Mesothelial cell of epicardium (in vitro differentiated cells): ENCODE measurements at regions not wholly inside any gene's neighbourhood (a gene's known extent, or its start where the extent isn't known, plus 50 kb on each side); places are given as distances from the start of the nearest gene placed in this dataset.

Experiments
- DNase-seq, 2 experiments: peaks; one replicate each; pipeline ENCODE4 v3.0.0; 2021; ENCODE audit warnings: low spot score in 2 of 2; ENCODE audit not compliant: unreplicated experiment in 2 of 2
- H3K27ac Mint-ChIP-seq: 2 replicates; pipeline ENCODE4 v1.8.0; 2021; ENCODE audit warnings: mixed read lengths
- H3K27me3 Mint-ChIP-seq: 2 replicates; pipeline ENCODE4 v1.8.0; 2021; ENCODE audit warnings: low read depth, mixed read lengths
- H3K36me3 Mint-ChIP-seq: 2 replicates; pipeline ENCODE4 v1.8.0; 2021; ENCODE audit warnings: mixed read lengths
- H3K4me1 Mint-ChIP-seq: 2 replicates; pipeline ENCODE4 v1.8.0; 2021; ENCODE audit warnings: mixed read lengths
- H3K4me3 Mint-ChIP-seq: 2 replicates; pipeline ENCODE4 v1.8.0; 2021; ENCODE audit warnings: mild to moderate bottlenecking, moderate library complexity, mixed read lengths
- H3K9me3 Mint-ChIP-seq: 2 replicates; pipeline ENCODE4 v1.8.0; 2021; ENCODE audit warnings: mixed read lengths
- CTCF ChIP-seq: fragments of 200-600 bp; sonication (generic); IDR thresholded peaks from one replicate; pipeline ENCODE4 v1.5.0; 2021; ENCODE audit warnings: antibody characterized with exemption; ENCODE audit not compliant: unreplicated experiment

GRCh38 chr5:20463206-20463605 lies 475.2 kb upstream of the CDH18 start:
- no peaks in the 10 kb centered on the region for H3K27me3 Mint-ChIP-seq
- H3K4me1 Mint-ChIP-seq, result peaks cover 2% of the 10 kb centered on the region
- H3K9me3 Mint-ChIP-seq, result peaks cover 14% of the 10 kb centered on the region
- no peak for TF ChIP-seq CTCF
- H3K36me3 Mint-ChIP-seq, result no peaks in the 10 kb centered on the region
- no peak overlapping the region for H3K27ac Mint-ChIP-seq
- DNase-seq, result no peak
- no peak overlapping the region for H3K4me3 Mint-ChIP-seq

GRCh38 chr5:20446121-20446520 lies 458.1 kb upstream of the CDH18 start:
- Mint-ChIP-seq H3K27me3 (no peaks in the 10 kb centered on the region), H3K36me3 (no peaks in the 10 kb centered on the region), H3K4me1 (peaks cover 25% of the 10 kb centered on the region), H3K9me3 (peaks cover 5% of the 10 kb centered on the region), H3K27ac (peak overlapping the region; percentile 14), H3K4me3 (no peak overlapping the region)
- no peak for DNase-seq
- TF ChIP-seq CTCF, result no peak

- H3K4me3 Mint-ChIP-seq, result no peak overlapping the region
- no peaks in the 10 kb centered on the region for H3K27me3 Mint-ChIP-seq
- H3K4me1 Mint-ChIP-seq, result peaks cover 25% of the 10 kb centered on the region
- peaks cover 5% of the 10 kb centered on the region for H3K9me3 Mint-ChIP-seq
- DNase-seq, result no peak
- TF ChIP-seq CTCF, result no peak
- H3K27ac Mint-ChIP-seq, result peak overlapping the region; percentile 89
- no peaks in the 10 kb centered on the region for H3K36me3 Mint-ChIP-seq
Observed at GRCh38 chr5:20445326-20445860, 457.4 kb upstream of the CDH18 start.

GRCh38 chr5:20434786-20435185 lies 446.8 kb upstream of the CDH18 start:
- Mint-ChIP-seq H3K27ac (no peak overlapping the region), H3K4me3 (no peak overlapping the region), H3K9me3 (no peaks in the 10 kb centered on the region), H3K36me3 (no peaks in the 10 kb centered on the region), H3K4me1 (peaks cover 2% of the 10 kb centered on the region), H3K27me3 (no peaks in the 10 kb centered on the region)
- no peak for TF ChIP-seq CTCF
- no peak for DNase-seq

GRCh38 chr5:20420991-20421595 lies 433.1 kb upstream of the CDH18 start:
- H3K27me3 Mint-ChIP-seq, result no peaks in the 10 kb centered on the region
- H3K4me3 Mint-ChIP-seq, result no peak overlapping the region
- H3K9me3 Mint-ChIP-seq, result no peaks in the 10 kb centered on the region
- DNase-seq, result no peak
- H3K4me1 Mint-ChIP-seq, result no peaks in the 10 kb centered on the region
- no peak overlapping the region for H3K27ac Mint-ChIP-seq
- no peak for TF ChIP-seq CTCF
- no peaks in the 10 kb centered on the region for H3K36me3 Mint-ChIP-seq
